ENCODE measurements at regions not wholly inside any gene's neighbourhood (a gene's known extent, or its start where the extent isn't known, plus 50 kb on each side); places are given as distances from the start of the nearest gene placed in this dataset.

DNA sequence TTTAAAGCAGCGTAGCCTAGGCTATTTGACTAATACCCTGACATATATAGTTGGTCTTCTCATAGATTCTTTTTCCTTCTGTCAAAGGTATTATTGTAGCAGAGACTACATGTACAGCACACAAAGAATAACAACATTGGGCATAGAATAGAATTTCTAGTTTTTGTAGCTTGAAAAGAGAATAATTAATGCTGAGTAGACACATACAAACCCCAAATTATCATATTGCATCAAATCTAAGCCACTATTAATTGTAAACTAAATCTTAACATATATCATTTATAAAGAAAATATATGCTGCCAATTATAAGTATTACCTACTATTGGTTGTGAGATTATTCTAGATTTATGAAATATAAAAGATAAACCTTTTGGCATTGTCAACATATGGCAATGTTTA lies 574.5 kb downstream of the SLCO4C1 start:
- H2AFZ ChIP-seq (ENCODE audit: low read length), result no peak overlapping the region
- DNase-seq (ENCODE audit: low spot score), result no peak
- H3K27ac ChIP-seq (ENCODE audit: low read depth, low read length, poor library complexity, severe bottlenecking), result no peak overlapping the region
- ChIA-PET POLR2A (no interaction called here), CTCF (ENCODE audit: unreplicated experiment) (no interaction called here)
- TF ChIP-seq, protein P1, sequence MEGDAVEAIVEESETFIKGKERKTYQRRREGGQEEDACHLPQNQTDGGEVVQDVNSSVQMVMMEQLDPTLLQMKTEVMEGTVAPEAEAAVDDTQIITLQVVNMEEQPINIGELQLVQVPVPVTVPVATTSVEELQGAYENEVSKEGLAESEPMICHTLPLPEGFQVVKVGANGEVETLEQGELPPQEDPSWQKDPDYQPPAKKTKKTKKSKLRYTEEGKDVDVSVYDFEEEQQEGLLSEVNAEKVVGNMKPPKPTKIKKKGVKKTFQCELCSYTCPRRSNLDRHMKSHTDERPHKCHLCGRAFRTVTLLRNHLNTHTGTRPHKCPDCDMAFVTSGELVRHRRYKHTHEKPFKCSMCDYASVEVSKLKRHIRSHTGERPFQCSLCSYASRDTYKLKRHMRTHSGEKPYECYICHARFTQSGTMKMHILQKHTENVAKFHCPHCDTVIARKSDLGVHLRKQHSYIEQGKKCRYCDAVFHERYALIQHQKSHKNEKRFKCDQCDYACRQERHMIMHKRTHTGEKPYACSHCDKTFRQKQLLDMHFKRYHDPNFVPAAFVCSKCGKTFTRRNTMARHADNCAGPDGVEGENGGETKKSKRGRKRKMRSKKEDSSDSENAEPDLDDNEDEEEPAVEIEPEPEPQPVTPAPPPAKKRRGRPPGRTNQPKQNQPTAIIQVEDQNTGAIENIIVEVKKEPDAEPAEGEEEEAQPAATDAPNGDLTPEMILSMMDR (conservative IDR thresholded peaks at IDR 0.05; ENCODE audit: low read length), result no peak
- TF ChIP-seq EZH2phosphoT487 (IDR thresholded peaks at IDR 0.05; ENCODE audit: borderline replicate concordance, low read depth, low read length), result no peak
- intact Hi-C loops (cut with micrococcal nuclease; ENCODE audit: unreplicated experiment), result no loop called here
- no peak overlapping the region for H3K4me2 ChIP-seq (ENCODE audit: low read length)
- no peaks in the 10 kb centered on the region for H3K9me2 ChIP-seq (ENCODE audit: insufficient read depth, low read length)
- H3K36me3 ChIP-seq (ENCODE audit: insufficient read depth, low read length), result no peaks in the 10 kb centered on the region
- no peaks in the 10 kb centered on the region for H3K4me1 ChIP-seq (ENCODE audit: insufficient read depth, low read length, poor library complexity, severe bottlenecking)
- no peaks in the 10 kb centered on the region for H3K9me3 ChIP-seq (ENCODE audit: low read length)
- BruUV-seq (replicated peaks), result no TSS peak
- H4K20me1 ChIP-seq (ENCODE audit: insufficient read depth, low read length), result no peaks in the 10 kb centered on the region
- no peaks in the 10 kb centered on the region for H3K79me2 ChIP-seq (ENCODE audit: insufficient read depth, low read depth, low read length)
- H3K4me3 ChIP-seq (ENCODE audit: low read depth, low read length, poor library complexity, severe bottlenecking), result no peak overlapping the region

DNA sequence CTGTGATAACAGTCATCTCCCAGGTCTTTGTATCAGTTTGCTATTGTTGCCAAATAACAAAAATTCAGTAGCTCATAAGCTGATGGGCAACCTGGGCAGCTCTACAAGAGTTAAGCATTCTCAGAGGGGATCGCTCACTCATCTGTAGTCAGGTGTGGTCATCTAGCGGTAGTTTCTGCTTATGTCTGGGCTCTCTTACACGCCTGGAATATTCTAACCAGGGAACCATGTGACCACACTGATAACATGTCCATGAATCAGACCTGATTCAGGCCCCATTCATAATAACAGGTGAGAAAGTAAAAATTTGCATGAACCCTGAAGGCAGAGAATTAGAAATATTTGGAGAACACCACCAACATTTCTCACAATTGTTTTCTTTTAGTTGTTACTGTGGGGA lies 576.1 kb downstream of the SLCO4C1 start:
- DNase-seq (ENCODE audit: low spot score), result no peak
- Histone ChIP-seq H3K9me3 (ENCODE audit: low read length) (no peaks in the 10 kb centered on the region), H3K4me3 (ENCODE audit: low read depth, low read length, poor library complexity, severe bottlenecking) (no peak overlapping the region), H3K4me1 (ENCODE audit: insufficient read depth, low read length, poor library complexity, severe bottlenecking) (no peaks in the 10 kb centered on the region), H4K20me1 (ENCODE audit: insufficient read depth, low read length) (no peaks in the 10 kb centered on the region), H3K4me2 (ENCODE audit: low read length) (no peak overlapping the region), H3K27ac (ENCODE audit: low read depth, low read length, poor library complexity, severe bottlenecking) (no peak overlapping the region), H3K36me3 (ENCODE audit: insufficient read depth, low read length) (no peaks in the 10 kb centered on the region), H3K79me2 (ENCODE audit: insufficient read depth, low read depth, low read length) (no peaks in the 10 kb centered on the region), H3K9me2 (ENCODE audit: insufficient read depth, low read length) (no peaks in the 10 kb centered on the region), H2AFZ (ENCODE audit: low read length) (no peak overlapping the region)
- intact Hi-C loops (cut with micrococcal nuclease; ENCODE audit: unreplicated experiment), result no loop called here
- ChIA-PET POLR2A (no interaction called here), CTCF (ENCODE audit: unreplicated experiment) (no interaction called here)
- TF ChIP-seq, protein P1 (conservative IDR thresholded peaks at IDR 0.05; ENCODE audit: low read length), result no peak
- no peak for TF ChIP-seq EZH2phosphoT487 (IDR thresholded peaks at IDR 0.05; ENCODE audit: borderline replicate concordance, low read depth, low read length)
- BruUV-seq (replicated peaks), result no TSS peak

DNA sequence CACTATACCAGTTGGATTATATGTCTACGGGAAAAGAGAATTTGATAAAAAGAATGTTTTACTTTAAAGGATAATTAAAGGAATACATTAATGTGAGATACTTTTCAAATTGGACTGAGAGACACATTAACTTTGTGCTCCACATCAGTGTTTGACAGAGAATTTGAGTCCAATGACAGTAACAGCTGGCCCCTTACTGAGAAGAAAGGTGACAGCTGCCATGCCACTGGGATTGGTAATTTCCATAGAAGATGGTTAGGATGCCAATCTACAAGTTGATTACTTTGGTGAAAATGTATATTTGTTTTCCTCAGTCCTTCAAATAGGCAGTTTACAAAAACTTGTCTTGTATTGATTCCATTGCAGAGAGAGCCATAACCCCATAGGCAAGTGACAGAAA lies 578.4 kb downstream of the SLCO4C1 start:
- H3K9me2 ChIP-seq (ENCODE audit: insufficient read depth, low read length), result no peaks in the 10 kb centered on the region
- no peaks in the 10 kb centered on the region for H3K4me1 ChIP-seq (ENCODE audit: insufficient read depth, low read length, poor library complexity, severe bottlenecking)
- ChIA-PET CTCF (ENCODE audit: unreplicated experiment) (no interaction called here), POLR2A (interaction anchor here (2.2 kb wide), 1 partner anchor 12 kb away, joined by 5 read pairs; no protein-coding TSS in a partner anchor)
- no peaks in the 10 kb centered on the region for H3K79me2 ChIP-seq (ENCODE audit: insufficient read depth, low read depth, low read length)
- no peak overlapping the region for H3K4me3 ChIP-seq (ENCODE audit: low read depth, low read length, poor library complexity, severe bottlenecking)
- no peaks in the 10 kb centered on the region for H4K20me1 ChIP-seq (ENCODE audit: insufficient read depth, low read length)
- H3K36me3 ChIP-seq (ENCODE audit: insufficient read depth, low read length), result no peaks in the 10 kb centered on the region
- intact Hi-C loops (cut with micrococcal nuclease; ENCODE audit: unreplicated experiment), result no loop called here
- TF ChIP-seq, protein P1 (conservative IDR thresholded peaks at IDR 0.05; ENCODE audit: low read length), result no peak
- H3K9me3 ChIP-seq (ENCODE audit: low read length), result no peaks in the 10 kb centered on the region
- DNase-seq (ENCODE audit: low spot score), result no peak
- no peak overlapping the region for H2AFZ ChIP-seq (ENCODE audit: low read length)
- H3K27ac ChIP-seq (ENCODE audit: low read depth, low read length, poor library complexity, severe bottlenecking), result no peak overlapping the region
- H3K4me2 ChIP-seq (ENCODE audit: low read length), result no peak overlapping the region
- no TSS peak for BruUV-seq (replicated peaks)

Measured in OCI-LY7 (cell line).